ENCODE measurements at regions not wholly inside any gene's neighbourhood (a gene's known extent, or its start where the extent isn't known, plus 50 kb on each side); places are given as distances from the start of the nearest gene placed in this dataset.
A peak's percentile ranks its signal among the peaks of the same experiment; 100 is the strongest.

- H3K9me3 ChIP-seq (ENCODE audit: control insufficient read depth, insufficient read depth, low read length): no peaks in the 10 kb centered on the region; the same call in 1 of the 2 replicates
- H3K4me3 ChIP-seq (ENCODE audit: low read depth, low read length): peak overlapping the region; percentile 56
- ChIA-PET POLR2A (interaction anchor here (1.5 kb wide), 1 partner anchor 24 kb away, joined by 3 read pairs; no protein-coding TSS in a partner anchor), CTCF (interaction anchor here (0.6 to 1.8 kb wide), 3 partner anchors 12 to 98 kb away, joined by 3 to 4 read pairs (median 3); no protein-coding TSS in a partner anchor)
- no peak overlapping the region for H3K27ac ChIP-seq (ENCODE audit: low read depth, low read length)
- TF ChIP-seq, protein P1, sequence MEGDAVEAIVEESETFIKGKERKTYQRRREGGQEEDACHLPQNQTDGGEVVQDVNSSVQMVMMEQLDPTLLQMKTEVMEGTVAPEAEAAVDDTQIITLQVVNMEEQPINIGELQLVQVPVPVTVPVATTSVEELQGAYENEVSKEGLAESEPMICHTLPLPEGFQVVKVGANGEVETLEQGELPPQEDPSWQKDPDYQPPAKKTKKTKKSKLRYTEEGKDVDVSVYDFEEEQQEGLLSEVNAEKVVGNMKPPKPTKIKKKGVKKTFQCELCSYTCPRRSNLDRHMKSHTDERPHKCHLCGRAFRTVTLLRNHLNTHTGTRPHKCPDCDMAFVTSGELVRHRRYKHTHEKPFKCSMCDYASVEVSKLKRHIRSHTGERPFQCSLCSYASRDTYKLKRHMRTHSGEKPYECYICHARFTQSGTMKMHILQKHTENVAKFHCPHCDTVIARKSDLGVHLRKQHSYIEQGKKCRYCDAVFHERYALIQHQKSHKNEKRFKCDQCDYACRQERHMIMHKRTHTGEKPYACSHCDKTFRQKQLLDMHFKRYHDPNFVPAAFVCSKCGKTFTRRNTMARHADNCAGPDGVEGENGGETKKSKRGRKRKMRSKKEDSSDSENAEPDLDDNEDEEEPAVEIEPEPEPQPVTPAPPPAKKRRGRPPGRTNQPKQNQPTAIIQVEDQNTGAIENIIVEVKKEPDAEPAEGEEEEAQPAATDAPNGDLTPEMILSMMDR (IDR thresholded peaks at IDR 0.05; ENCODE audit: low read depth, low read length): no peak
- no peak for DNase-seq (ENCODE audit: low read depth, low spot score)
- H3K27me3 ChIP-seq (ENCODE audit: control insufficient read depth, insufficient read depth, low read length): no peaks in the 10 kb centered on the region
Measured at GRCh38 chr9:708182-708550, 133.3 kb upstream of the DMRT1 start.

GRCh38 chr9:708551-709432, 132.7 kb upstream of the DMRT1 start:
- no peak overlapping the region for H3K27ac ChIP-seq (ENCODE audit: low read depth, low read length)
- no peaks in the 10 kb centered on the region; the same call in 1 of the 2 replicates for H3K9me3 ChIP-seq (ENCODE audit: control insufficient read depth, insufficient read depth, low read length)
- no peaks in the 10 kb centered on the region for H3K27me3 ChIP-seq (ENCODE audit: control insufficient read depth, insufficient read depth, low read length)
- CTCF ChIA-PET: interaction anchor here (1.3 to 1.8 kb wide), 2 partner anchors 11 to 96 kb away, joined by 3 read pairs; no protein-coding TSS in a partner anchor
- peak overlapping the region; percentile 56 for H3K4me3 ChIP-seq (ENCODE audit: low read depth, low read length)
- TF ChIP-seq, protein P1 (IDR thresholded peaks at IDR 0.05; ENCODE audit: low read depth, low read length): no peak
- POLR2A ChIA-PET: no interaction called here
- DNase-seq (ENCODE audit: low read depth, low spot score): no peak

GRCh38 chr9:710951-711745, 130.3 kb upstream of the DMRT1 start:
- no peak overlapping the region for H3K4me3 ChIP-seq (ENCODE audit: low read depth, low read length)
- H3K9me3 ChIP-seq (ENCODE audit: control insufficient read depth, insufficient read depth, low read length): no peaks in the 10 kb centered on the region; the same call in 1 of the 2 replicates
- H3K27me3 ChIP-seq (ENCODE audit: control insufficient read depth, insufficient read depth, low read length): no peaks in the 10 kb centered on the region
- TF ChIP-seq, protein P1 (IDR thresholded peaks at IDR 0.05; ENCODE audit: low read depth, low read length): no peak
- CTCF ChIA-PET: interaction anchor here (0.9 to 1.0 kb wide), 2 partner anchors 12 to 14 kb away, joined by 3 read pairs; no protein-coding TSS in a partner anchor
- POLR2A ChIA-PET: no interaction called here
- no peak overlapping the region for H3K27ac ChIP-seq (ENCODE audit: low read depth, low read length)
- DNase-seq (ENCODE audit: low read depth, low spot score): no peak

DNA sequence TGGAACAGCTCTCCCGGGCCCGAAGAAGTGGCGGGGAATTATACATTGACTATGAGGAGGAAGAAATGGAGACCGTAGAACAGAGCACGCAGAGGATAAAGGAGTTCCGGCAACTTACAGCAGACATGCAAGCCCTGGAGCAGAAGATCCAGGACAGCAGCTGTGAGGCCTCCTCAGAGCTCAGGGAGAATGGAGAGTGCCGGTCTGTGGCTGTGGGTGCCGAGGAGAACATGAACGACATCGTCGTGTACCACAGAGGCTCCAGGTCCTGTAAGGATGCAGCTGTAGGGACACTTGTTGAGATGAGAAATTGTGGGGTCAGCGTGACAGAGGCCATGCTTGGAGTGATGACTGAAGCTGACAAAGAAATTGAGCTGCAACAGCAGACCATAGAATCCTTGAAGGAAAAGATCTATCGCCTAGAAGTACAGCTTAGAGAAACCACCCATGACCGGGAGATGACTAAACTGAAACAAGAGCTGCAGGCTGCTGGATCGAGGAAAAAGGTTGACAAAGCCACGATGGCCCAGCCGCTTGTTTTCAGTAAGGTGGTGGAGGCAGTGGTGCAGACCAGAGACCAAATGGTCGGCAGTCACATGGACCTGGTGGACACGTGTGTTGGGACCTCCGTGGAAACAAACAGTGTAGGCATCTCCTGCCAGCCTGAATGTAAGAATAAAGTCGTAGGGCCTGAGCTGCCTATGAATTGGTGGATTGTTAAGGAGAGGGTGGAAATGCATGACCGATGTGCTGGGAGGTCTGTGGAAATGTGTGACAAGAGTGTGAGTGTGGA, 129.5 kb upstream of the DMRT1 start:
- ChIA-PET POLR2A (no interaction called here), CTCF (interaction anchor here (0.9 to 1.0 kb wide), 2 partner anchors 13 to 15 kb away, joined by 3 read pairs; no protein-coding TSS in a partner anchor)
- Histone ChIP-seq H3K9me3 (ENCODE audit: control insufficient read depth, insufficient read depth, low read length) (no peaks in the 10 kb centered on the region; the same call in 1 of the 2 replicates), H3K4me3 (ENCODE audit: low read depth, low read length) (no peak overlapping the region), H3K27ac (ENCODE audit: low read depth, low read length) (no peak overlapping the region), H3K27me3 (ENCODE audit: control insufficient read depth, insufficient read depth, low read length) (no peaks in the 10 kb centered on the region)
- TF ChIP-seq, protein P1 (IDR thresholded peaks at IDR 0.05; ENCODE audit: low read depth, low read length): no peak
- DNase-seq (ENCODE audit: low read depth, low spot score): no peak

Data from AG04450 (cell line).